ENCODE measurements at regions not wholly inside any gene's neighbourhood (a gene's known extent, or its start where the extent isn't known, plus 50 kb on each side); places are given as distances from the start of the nearest gene placed in this dataset.

DNA sequence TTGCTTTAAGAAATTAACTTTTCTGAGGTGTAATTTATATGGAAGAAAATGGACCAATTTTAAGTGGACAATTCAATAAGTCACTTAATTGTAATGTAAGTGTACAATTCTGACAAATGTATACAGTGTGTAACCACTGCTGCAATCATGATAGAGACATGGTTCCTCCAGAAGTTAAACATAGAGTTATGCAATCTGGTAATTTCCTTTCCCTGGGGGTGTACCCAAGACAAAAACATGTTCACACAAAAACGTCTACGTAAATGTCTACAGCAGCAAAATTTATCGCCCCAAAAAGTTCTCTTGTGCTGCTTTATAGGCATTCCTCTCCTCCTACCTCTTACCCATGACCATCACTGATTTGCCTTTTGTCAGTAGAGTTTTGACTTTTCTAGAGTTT is 141.5 kb downstream of the AQP4 start:
- Mint-ChIP-seq H3K27ac (no peak overlapping the region), H3K27me3 (peaks cover 4% of the 10 kb centered on the region), H3K4me3 (no peak overlapping the region), H3K4me1 (no peaks in the 10 kb centered on the region), H3K36me3 (no peaks in the 10 kb centered on the region), H3K9me3 (no peaks in the 10 kb centered on the region)

DNA sequence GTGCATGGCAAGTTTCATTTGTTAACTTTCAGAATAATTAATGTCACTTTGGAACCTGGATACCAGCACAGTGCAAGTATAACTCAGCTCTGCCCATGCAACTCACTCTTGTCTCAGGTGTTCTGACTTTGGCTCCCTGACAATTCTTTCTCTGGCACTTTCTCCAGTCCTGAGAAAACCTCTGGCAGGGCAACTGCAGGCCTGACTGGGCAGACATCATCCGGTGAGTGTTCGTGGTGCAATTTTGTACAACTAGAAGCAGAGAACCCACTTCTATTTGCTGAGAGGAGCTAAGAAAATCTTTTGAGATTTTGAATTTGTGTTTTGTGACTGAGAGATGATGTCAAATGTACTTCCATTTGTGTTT is 143.0 kb downstream of the AQP4 start:
- Mint-ChIP-seq H3K9me3 (no peaks in the 10 kb centered on the region), H3K36me3 (no peaks in the 10 kb centered on the region), H3K4me1 (no peaks in the 10 kb centered on the region), H3K4me3 (no peak overlapping the region), H3K27ac (no peak overlapping the region), H3K27me3 (peaks cover 4% of the 10 kb centered on the region)

DNA sequence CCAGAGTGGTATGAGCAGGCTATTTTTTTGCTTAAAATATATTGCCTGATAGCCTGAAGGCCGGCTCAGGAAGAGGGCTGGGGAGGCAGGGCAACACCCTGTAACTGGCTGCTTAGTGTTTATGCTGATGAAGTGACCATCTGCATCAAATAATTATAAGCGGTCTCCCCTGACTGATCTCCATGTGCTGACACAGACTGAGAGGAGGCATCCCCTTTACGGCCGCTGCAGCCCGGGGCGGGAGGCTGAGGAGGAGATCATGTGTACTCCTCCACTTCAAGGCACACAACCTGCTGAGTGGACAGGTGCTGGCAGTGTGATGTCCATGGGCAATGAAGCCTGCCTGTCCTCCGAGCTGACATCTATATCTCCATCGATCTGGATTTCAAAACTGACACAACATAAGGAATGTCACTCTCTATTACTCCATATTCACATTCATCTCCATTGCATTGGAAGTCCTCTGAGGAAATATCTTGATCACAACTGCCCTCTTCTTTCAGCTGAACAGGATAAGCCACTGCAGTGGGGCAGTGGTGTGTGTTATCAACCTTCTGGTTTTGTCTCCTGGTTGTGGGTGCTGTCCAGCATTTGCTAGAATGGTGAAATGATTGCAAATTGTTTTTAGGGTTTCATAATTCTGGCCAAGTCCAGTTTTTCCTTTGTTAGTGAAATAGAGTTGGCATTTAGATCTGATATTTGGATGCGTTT is 143.5 kb downstream of the AQP4 start:
- Mint-ChIP-seq H3K27me3 (peaks cover 4% of the 10 kb centered on the region), H3K27ac (no peak overlapping the region), H3K4me1 (no peaks in the 10 kb centered on the region), H3K9me3 (no peaks in the 10 kb centered on the region), H3K4me3 (no peak overlapping the region), H3K36me3 (no peaks in the 10 kb centered on the region)

DNA sequence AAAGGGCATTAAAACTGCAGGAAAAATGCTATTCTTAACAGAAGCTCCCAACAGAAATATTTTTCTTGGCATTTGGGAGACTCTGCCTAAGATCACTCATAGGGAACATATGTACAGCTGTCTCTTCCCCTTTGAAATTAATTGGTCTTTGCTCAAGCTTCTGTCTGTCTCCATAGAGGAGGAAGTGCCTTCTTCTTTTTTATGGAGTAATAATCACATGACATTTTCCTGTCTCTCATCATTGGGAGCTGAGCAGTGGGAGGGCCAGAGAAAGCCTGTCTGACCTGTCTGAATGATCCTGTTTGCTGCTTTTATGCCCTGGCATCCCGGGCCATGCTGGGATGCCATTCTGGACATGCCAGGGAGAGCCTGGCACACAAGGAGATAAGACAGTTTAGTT is 145.6 kb downstream of the AQP4 start:
- Mint-ChIP-seq H3K27ac (no peak overlapping the region), H3K27me3 (peaks cover 4% of the 10 kb centered on the region), H3K4me3 (no peak overlapping the region), H3K4me1 (no peaks in the 10 kb centered on the region), H3K9me3 (no peaks in the 10 kb centered on the region), H3K36me3 (no peaks in the 10 kb centered on the region)

DNA sequence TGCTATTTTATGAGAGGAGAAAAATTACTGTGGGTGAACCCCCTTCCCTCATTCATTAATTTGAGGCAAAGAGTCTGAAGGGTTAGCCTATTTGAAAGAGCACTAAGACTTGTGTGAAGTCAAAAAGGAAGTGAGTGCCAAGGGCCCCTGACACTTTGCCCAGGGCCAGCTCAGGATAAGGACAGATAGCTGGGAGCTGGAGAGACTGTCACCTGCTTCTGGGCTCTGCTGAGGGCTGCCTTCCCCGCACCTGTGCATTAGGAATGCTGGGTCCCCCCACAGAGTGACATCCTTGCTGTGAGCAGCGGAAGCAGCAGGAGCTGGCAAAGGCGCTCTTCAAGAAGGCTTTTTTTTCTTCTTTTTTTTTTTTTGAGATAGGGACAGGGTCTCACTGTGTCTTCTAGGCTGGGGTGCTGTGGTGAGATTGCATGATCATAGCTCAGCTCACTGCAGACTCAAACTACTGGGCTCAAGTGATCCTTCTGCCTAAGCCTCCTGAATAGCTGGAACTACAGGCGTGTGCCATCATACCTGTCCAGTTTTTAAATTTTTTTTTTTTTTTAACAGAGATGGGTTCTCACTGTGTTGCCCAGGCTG is 148.3 kb downstream of the AQP4 start:
- H3K4me3 Mint-ChIP-seq: no peak overlapping the region
- peaks cover 3% of the 10 kb centered on the region for H3K27me3 Mint-ChIP-seq
- no peak overlapping the region for H3K27ac Mint-ChIP-seq
- H3K36me3 Mint-ChIP-seq: no peaks in the 10 kb centered on the region
- no peaks in the 10 kb centered on the region for H3K4me1 Mint-ChIP-seq
- no peaks in the 10 kb centered on the region for H3K9me3 Mint-ChIP-seq

DNA sequence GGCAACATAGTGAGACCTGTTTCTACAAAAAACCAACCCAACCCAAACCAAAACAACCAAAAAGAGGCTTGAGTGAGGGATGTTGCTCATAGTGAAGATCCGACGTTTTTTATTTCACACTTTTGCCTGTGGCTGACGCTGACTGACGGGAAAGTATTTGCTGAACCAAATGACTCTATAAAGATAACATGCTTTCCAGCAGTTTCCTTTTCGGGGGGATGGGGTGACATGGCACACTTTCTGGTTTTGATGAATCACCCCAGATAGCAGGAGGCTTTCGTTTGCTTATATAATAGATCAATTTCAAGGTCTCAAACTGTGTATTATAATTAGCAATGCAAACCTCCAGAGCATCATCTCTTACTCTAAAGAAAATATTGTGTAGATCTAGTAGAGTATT is 150.8 kb downstream of the AQP4 start:
- peaks cover 3% of the 10 kb centered on the region for H3K27me3 Mint-ChIP-seq
- peaks cover 0 to 3% (median 0%) of the 10 kb centered on the region in 3 donors for H3K9me3 Mint-ChIP-seq
- no peaks in the 10 kb centered on the region for H3K4me1 Mint-ChIP-seq
- H3K36me3 Mint-ChIP-seq: no peaks in the 10 kb centered on the region
- H3K27ac Mint-ChIP-seq: no peak overlapping the region
- H3K4me3 Mint-ChIP-seq: no peak overlapping the region

DNA sequence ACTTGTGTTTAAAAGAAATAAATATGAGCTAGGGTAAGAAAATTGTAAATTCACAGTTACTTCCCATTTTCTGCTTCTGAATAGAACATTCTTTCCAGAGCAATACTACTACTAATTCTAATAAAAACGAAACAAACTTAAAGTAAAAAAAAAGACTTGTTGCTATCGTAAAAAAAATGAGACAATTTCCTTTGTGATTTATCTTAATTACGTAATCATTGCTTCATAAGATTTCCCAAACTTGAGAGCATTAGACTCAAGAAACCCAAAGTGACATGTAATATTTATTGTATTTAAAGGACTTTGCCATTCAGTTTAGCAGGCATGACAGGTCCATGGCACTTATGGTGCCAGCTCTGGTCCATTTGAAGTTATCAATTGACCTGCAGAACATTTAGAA is 153.8 kb downstream of the AQP4 start:
- H3K9me3 Mint-ChIP-seq: peaks cover 0 to 3% (median 0%) of the 10 kb centered on the region in 3 donors
- no peaks in the 10 kb centered on the region for H3K36me3 Mint-ChIP-seq

DNA sequence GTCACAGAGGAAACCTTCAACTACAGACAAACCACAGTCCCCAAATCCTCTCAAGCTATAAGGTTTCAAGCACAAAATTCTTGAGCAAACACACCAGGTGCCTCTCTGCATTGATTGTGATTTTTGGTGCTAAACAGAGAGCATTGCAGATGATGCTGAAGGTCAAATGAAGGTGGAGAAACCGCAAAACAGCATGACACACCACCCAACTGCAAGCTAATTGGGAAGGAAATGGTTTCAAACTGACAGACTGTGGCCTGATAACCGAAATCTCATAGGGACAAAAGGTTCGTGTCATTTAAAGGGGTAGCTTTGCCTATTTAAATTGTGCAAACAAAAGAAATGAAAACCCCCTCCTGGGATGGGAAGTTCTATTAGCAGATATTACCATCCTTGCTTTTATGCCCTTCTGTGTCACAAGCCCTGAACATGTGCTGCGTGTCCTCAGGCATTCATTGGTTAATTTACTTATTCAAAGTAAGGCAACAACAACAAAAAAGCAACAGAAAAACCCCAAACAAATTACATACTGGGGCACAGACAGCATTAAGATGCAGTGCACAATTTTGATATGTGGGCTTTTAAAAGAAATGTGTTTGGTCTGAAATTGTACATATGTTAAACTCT is 154.9 kb downstream of the AQP4 start:
- peaks cover 5% of the 10 kb centered on the region for H3K27me3 Mint-ChIP-seq
- H3K27ac Mint-ChIP-seq: no peak overlapping the region
- no peaks in the 10 kb centered on the region for H3K36me3 Mint-ChIP-seq

More for the DNA sequence above, 153.8 kb downstream of the AQP4 start:
- H3K4me3 Mint-ChIP-seq: no peak overlapping the region
- H3K27me3 Mint-ChIP-seq: peaks cover 5% of the 10 kb centered on the region
- H3K27ac Mint-ChIP-seq: no peak overlapping the region
- no peaks in the 10 kb centered on the region for H3K4me1 Mint-ChIP-seq

DNA sequence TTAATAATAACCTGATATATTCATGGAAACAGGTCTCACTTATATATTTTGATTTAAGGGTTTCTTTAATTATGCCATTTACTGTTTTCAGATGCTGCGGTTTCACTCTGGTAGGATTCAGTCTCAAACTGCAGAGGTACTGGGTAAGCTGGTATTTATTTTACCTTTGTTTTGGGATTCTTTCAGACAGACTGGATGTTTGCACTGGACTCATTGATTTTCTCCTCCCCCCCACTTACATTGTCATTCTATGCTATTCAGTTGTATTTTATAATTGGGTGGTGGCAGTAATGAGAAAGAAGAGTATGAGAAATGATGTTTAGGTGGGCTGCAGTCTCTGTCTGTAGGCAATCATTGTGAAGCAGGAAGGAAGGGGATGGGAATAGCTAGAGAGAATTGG is 155.6 kb downstream of the AQP4 start:
- H3K27me3 Mint-ChIP-seq: peaks cover 5% of the 10 kb centered on the region
- H3K9me3 Mint-ChIP-seq: peaks cover 0 to 3% (median 0%) of the 10 kb centered on the region in 3 donors
- H3K27ac Mint-ChIP-seq: no peak overlapping the region
- H3K4me1 Mint-ChIP-seq: no peaks in the 10 kb centered on the region
- peaks cover 2% of the 10 kb centered on the region for H3K36me3 Mint-ChIP-seq
- no peak overlapping the region for H3K4me3 Mint-ChIP-seq

More for the DNA sequence above, 154.9 kb downstream of the AQP4 start:
- Mint-ChIP-seq H3K9me3 (peaks cover 0 to 3% (median 0%) of the 10 kb centered on the region in 3 donors), H3K4me3 (no peak overlapping the region), H3K4me1 (no peaks in the 10 kb centered on the region)

DNA sequence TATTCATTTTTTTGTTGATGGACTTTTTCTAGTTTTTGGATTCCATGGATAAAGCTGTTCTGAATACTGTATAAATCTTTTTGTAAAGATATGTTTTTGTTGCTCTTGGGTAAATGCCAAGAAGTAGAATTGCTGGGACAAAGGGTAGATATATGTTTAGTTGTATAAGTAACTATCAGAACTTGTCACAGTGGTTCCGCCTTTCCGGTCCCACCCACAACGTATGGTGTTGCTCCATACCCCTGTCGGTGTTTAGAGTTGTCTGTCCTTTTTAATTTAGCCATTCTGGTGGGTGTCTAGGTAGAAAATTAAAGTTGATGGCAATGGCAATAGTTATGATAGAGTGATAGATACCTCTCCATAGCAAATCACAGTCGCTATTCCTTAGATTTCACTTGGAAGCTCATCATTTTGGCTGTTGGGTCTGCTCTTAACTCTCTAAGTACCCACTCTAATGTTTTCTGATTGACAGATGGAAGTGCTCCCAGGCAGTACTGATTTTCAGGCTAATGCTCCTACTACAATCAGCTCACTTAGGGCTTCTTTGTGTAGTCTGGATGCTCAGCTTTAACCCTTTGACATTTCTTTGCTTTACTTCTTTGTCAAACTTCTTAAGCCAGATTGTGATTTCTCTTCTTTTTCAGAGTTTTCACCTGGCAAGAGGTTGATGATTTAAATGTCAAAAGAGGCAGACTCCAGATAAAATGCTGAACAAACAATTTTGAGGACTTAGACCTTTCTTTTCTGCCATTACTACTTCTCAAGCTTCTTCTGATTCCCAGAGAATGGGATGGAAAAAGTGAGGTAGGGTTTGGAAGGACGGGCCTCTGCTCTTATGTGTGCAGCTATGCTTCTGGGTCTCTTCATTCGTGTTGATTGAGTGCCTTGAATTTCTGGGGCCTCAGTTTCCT is 156.4 kb downstream of the AQP4 start:
- peaks cover 5% of the 10 kb centered on the region for H3K27me3 Mint-ChIP-seq
- no peaks in the 10 kb centered on the region for H3K4me1 Mint-ChIP-seq
- H3K4me3 Mint-ChIP-seq: no peak overlapping the region
- peaks cover 0 to 3% (median 0%) of the 10 kb centered on the region in 3 donors for H3K9me3 Mint-ChIP-seq
- peaks cover 2% of the 10 kb centered on the region for H3K36me3 Mint-ChIP-seq
- no peak overlapping the region for H3K27ac Mint-ChIP-seq

DNA sequence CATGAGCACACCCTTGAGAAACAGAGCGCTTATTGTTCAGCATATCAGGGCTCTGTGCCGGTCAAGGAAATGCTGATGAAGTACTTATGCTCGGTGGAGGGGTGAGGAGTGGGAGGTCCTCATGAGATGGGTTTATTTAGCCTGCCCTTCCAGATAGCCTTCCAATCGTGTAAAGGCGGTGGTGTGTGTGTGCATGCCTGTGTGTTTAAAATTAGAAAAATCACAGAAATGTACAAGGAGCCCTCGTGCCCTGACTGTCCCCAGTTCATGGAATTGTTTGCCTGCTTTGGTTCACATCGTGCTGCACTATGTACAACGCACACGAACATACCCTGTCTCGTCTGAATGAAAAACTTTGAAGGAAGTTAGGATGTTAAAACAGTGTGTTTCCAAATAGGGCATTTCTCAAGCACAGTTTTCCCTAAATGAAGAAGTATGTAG is 158.6 kb downstream of the AQP4 start:
- Mint-ChIP-seq H3K4me3 (no peak overlapping the region), H3K27ac (no peak overlapping the region), H3K36me3 (peaks cover 2% of the 10 kb centered on the region)

DNA sequence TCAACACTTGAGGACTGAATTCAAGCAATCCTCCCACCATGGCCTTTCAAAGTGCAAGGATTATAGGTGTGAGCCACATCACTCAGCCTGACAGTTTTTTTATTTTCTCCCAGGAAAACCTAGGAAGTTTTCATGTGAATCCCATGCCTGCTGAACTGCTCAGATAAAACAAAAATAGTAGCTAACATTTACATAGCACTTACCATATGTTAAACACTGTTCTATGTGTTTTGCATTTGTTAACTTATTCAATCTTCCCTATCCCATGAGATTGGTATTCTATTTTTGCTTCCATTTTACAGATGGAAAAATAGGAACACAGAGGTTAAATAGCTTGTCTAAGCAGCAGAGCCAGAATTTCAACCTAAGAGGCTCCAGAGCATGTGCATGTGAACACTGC is 157.4 kb upstream of the KCTD1 start:
- H3K4me3 Mint-ChIP-seq: no peak overlapping the region
- no peak overlapping the region for H3K27ac Mint-ChIP-seq
- peaks cover 0 to 4% (median 0%) of the 10 kb centered on the region in 3 donors for H3K9me3 Mint-ChIP-seq
- H3K4me1 Mint-ChIP-seq: no peaks in the 10 kb centered on the region
- peaks cover 2% of the 10 kb centered on the region for H3K36me3 Mint-ChIP-seq
- H3K27me3 Mint-ChIP-seq: peaks cover 6% of the 10 kb centered on the region

More for the DNA sequence above, 158.6 kb downstream of the AQP4 start:
- Mint-ChIP-seq H3K27me3 (peaks cover 6% of the 10 kb centered on the region), H3K9me3 (peaks cover 0 to 4% (median 0%) of the 10 kb centered on the region in 3 donors), H3K4me1 (no peaks in the 10 kb centered on the region)

DNA sequence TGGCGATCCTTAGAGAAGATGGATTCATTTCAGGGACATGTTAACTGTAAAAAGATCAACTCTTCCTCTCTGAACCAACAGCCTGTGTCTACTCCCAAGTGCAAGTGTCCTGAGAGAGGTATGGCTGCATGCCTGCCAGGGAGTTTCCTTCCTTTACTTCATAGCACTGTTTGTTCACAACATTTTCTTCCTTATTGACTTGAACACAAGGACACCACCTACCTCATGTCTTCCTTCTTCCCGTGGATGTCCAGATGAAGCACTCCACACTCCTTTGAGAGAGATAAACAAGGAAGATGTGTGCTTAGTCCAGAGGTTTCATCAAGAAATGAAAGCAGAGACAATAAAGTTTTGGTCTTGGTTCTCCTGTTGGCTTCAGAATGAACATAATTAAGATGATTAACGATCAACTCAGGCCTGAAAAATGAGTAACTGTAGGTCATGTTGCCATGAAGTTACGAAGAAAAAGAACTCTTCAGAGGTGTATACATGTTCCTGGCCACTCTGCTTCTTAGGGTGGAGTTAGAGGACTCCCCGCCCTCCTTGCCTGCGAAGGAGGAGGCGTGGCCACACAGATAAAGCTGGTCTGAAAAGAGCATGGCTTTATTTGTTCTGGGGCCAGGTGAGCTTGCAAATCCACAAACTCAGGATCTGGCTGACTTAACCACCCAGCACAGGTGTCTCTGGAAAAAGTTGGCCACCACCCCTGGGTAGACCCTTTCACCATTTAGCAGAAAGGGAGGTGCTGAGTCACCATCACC is 155.0 kb upstream of the KCTD1 start:
- Mint-ChIP-seq H3K27ac (no peak overlapping the region), H3K4me3 (no peak overlapping the region), H3K9me3 (peaks cover 0 to 2% (median 0%) of the 10 kb centered on the region in 3 donors), H3K27me3 (peaks cover 1% of the 10 kb centered on the region), H3K4me1 (no peaks in the 10 kb centered on the region), H3K36me3 (peaks cover 2% of the 10 kb centered on the region)

DNA sequence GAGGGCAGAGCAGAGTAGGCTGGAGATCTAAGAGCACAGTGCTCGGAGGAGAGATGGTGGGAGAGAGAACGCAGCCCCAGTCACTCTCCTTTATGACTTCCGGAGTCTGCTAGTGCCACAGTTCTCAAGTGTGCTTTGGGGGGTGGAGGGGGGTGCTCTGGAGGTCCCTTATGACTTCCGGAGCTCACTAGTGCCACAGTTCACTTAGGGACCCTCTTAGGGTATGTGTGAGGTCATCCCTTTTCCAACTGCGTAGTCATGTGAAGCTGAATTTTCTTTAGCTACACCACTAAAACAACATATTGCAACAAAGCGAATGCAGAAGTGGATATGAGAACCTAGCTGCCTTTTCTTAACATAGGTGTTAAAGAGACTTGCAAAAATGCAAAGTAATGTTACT is 153.7 kb upstream of the KCTD1 start:
- H3K27ac Mint-ChIP-seq: no peak overlapping the region

More for the DNA sequence above, 153.7 kb upstream of the KCTD1 start:
- H3K4me3 Mint-ChIP-seq: no peak overlapping the region
- H3K27me3 Mint-ChIP-seq: peaks cover 1% of the 10 kb centered on the region
- peaks cover 0 to 2% (median 0%) of the 10 kb centered on the region in 3 donors for H3K9me3 Mint-ChIP-seq
- no peaks in the 10 kb centered on the region for H3K4me1 Mint-ChIP-seq
- peaks cover 3% of the 10 kb centered on the region for H3K36me3 Mint-ChIP-seq
